ENCODE measurements at regions not wholly inside any gene's neighbourhood (a gene's known extent, or its start where the extent isn't known, plus 50 kb on each side); places are given as distances from the start of the nearest gene placed in this dataset.

DNA sequence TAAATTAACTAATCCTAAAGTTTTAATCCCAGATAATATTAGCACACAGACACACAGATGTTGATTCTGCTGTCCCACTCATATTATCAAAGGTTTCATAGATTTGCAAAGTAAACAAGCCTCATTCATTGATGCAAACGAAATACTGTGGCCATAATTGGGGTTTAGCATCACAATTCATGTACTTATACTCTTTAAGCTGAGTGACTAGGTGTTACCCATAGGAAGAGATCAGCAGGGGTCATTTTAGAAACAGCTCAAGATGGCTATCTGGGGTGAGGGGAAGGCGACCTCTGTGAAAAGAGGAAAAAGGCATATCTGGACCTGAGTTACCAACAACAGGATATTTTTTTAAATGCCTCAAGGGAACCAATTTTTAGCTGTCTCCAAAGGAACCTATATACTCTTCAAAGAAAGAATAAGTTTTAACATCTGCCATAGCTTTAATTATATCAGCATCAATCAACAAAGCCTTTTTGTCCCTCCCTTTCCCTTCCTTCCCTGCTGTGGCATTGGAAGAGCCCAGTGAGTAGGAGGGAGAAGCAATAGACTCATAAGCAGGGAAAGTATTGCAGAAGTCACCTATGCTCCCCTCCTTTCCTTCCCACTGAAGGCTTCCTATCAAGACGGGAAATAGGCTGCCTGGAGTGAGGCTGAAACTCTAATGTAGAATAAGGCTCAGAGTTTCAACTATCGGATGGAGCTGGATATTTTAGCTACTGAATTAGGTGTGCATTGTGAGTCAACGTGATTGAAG, 553.4 kb downstream of the ZIC1 start:
- in situ Hi-C loops (cut with MboI; ENCODE audit: low pct_unique_long_range_greater_than_20kb, low sequenced_read_pairs, unreplicated experiment), result no loop called here
- no peak for DNase-seq (ENCODE audit: low spot score)

DNA sequence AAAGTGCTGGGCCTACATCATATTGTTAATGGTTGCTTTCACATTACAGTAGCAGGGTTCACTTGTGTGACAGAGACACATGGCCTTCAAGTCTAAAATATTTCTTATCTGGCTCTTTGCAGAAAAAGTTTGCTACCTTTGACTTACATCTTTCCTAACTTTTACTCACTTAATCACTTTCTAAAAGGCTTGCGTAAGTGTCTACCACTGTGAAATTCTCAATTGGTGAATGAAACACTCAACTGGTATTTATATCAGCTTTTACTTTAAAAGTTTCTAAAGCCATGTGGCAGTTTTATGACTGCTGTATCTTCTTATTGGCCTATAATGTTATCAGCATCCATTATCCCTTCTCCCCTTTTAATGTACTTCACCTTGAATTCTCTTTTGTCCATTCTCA, 554.5 kb downstream of the ZIC1 start:
- TF ChIP-seq, protein P1, sequence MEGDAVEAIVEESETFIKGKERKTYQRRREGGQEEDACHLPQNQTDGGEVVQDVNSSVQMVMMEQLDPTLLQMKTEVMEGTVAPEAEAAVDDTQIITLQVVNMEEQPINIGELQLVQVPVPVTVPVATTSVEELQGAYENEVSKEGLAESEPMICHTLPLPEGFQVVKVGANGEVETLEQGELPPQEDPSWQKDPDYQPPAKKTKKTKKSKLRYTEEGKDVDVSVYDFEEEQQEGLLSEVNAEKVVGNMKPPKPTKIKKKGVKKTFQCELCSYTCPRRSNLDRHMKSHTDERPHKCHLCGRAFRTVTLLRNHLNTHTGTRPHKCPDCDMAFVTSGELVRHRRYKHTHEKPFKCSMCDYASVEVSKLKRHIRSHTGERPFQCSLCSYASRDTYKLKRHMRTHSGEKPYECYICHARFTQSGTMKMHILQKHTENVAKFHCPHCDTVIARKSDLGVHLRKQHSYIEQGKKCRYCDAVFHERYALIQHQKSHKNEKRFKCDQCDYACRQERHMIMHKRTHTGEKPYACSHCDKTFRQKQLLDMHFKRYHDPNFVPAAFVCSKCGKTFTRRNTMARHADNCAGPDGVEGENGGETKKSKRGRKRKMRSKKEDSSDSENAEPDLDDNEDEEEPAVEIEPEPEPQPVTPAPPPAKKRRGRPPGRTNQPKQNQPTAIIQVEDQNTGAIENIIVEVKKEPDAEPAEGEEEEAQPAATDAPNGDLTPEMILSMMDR (IDR thresholded peaks at IDR 0.05; ENCODE audit: extremely low read depth, insufficient read depth, missing control alignments), result no peak
- in situ Hi-C loops (cut with MboI; ENCODE audit: low pct_unique_long_range_greater_than_20kb, low sequenced_read_pairs, unreplicated experiment), result no loop called here
- DNase-seq (ENCODE audit: low spot score), result no peak

More for the DNA sequence above, 553.4 kb downstream of the ZIC1 start:
- TF ChIP-seq, protein P1 (IDR thresholded peaks at IDR 0.05; ENCODE audit: extremely low read depth, insufficient read depth, missing control alignments), result no peak

DNA sequence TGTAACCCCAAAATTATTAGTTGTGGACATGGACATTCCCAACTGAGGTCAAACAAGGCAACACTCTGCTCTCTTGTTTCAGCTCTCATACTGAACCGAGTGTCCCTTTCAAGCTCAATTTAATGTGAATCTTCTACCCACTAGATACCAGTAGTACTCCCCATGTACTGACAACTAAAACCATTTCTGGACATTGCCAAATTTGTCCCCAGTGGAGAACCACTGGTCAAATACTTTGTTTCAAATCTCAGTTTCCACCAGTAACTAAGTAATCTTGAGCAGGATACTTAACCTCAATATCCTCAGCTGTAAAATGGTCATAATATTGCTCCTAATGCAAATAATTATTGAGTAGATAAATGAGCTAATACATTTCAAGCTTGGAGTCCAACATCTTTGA, 566.0 kb downstream of the ZIC1 start:
- TF ChIP-seq, protein P1 (IDR thresholded peaks at IDR 0.05; ENCODE audit: extremely low read depth, insufficient read depth, missing control alignments), result no peak
- in situ Hi-C loops (cut with MboI; ENCODE audit: low pct_unique_long_range_greater_than_20kb, low sequenced_read_pairs, unreplicated experiment), result no loop called here
- DNase-seq (ENCODE audit: low spot score), result no peak

DNA sequence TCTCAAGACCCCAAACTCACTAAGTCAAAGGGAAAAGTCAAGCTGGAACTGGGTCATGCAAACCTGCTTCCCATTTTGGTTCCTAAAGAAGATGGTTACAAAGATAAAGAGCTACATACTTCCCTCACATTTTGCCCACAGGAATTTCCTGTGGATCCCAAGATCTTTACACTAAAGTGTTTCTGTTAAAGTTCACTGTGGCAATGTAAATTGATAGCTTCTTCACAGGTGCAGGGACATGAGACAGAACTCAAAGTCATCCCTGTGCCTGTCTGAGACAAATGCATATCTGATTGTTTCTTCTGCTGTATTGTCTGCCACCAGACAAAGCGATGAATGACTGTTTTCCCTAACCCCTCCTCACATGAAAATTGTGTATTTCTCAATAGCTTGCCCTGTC, 567.8 kb downstream of the ZIC1 start:
- in situ Hi-C loops (cut with MboI; ENCODE audit: low pct_unique_long_range_greater_than_20kb, low sequenced_read_pairs, unreplicated experiment), result no loop called here
- no peak for DNase-seq (ENCODE audit: low spot score)

DNA sequence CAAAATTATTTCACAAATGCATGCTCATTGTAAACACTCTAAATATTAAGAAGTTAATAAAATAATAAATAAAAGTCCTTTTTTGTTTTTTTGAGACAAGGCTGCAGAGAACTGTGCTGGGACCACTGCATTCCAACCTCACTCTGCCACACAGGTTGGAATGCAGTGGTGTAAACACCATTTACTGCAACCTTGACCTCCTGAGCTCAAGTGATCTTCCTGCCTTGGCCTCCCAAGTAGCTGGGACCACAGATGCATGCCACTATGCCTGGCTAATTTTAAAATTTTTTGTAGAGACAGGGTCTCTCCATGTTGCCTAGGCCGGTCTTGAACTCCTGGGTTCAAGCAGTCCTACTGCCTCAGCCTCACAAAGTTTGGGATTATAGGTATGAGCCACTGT, 578.4 kb downstream of the ZIC1 start:
- no peak for DNase-seq (ENCODE audit: low spot score)
- TF ChIP-seq, protein P1 (IDR thresholded peaks at IDR 0.05; ENCODE audit: extremely low read depth, insufficient read depth, missing control alignments), result no peak
- in situ Hi-C loops (cut with MboI; ENCODE audit: low pct_unique_long_range_greater_than_20kb, low sequenced_read_pairs, unreplicated experiment), result no loop called here

More for the DNA sequence above, 567.8 kb downstream of the ZIC1 start:
- TF ChIP-seq, protein P1 (IDR thresholded peaks at IDR 0.05; ENCODE audit: extremely low read depth, insufficient read depth, missing control alignments), result no peak

DNA sequence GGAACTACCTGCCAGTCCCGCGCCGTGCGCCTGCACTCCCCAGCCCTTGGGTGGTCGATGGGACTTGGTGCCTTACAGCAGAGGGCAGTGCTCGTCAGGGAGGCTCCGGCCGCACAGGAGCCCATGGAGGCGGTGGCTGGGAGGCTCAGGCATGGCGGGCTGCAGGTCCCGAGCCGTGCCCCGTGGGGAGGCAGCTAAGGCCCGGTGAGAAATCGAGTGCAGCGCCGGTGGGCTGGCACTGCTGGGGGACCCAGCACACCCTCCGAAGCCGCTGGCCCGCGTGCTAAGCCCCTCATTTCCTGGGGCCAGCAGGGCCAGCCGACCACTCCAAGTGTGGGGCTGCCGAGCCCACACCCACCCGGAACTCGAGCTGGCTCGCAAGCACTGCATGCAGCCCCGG, 580.2 kb downstream of the ZIC1 start:
- in situ Hi-C loops (cut with MboI; ENCODE audit: low pct_unique_long_range_greater_than_20kb, low sequenced_read_pairs, unreplicated experiment), result no loop called here
- DNase-seq (ENCODE audit: low spot score), result no peak
- TF ChIP-seq, protein P1 (IDR thresholded peaks at IDR 0.05; ENCODE audit: extremely low read depth, insufficient read depth, missing control alignments), result no peak

Measured in GM13977 (cell line).